Panc1 (cell line): ENCODE measurements at regions not wholly inside any gene's neighbourhood (a gene's known extent, or its start where the extent isn't known, plus 50 kb on each side); places are given as distances from the start of the nearest gene placed in this dataset.

Experiments used
- ATAC-seq: fragments of 200-7000 bp; cut with Tn5 transposase; 2 replicates; pipeline ENCODE4 v1.9.1; 2020; ENCODE audit warnings: mild to moderate bottlenecking, moderate library complexity
- BruUV-seq: library from RNA; stranded (reverse); fragments of 400-500 nt; replicated peaks from 2 replicates; lab custom pipeline; 2021; lab: Mats Ljungman, UMichigan
- CTCF ChIA-PET: fragments of 300-600 bp; sonication (Branson Sonifier 250); formaldehyde crosslinking; loops from one replicate; lab custom pipeline; 2022; ENCODE audit warnings: antibody characterized with exemption; lab: Charles Lee
- POLR2A ChIA-PET: fragments of 300-600 bp; sonication (Branson Sonifier 250); formaldehyde crosslinking; loops from one replicate; lab custom pipeline; 2022; ENCODE audit warnings: antibody characterized with exemption; lab: Charles Lee
- DNase-seq: peaks from one replicate; pipeline ENCODE4 v3.0.0-alpha.2; 2010; ENCODE audit warnings: low read depth, low spot score
- H3K27ac ChIP-seq: 2 replicates; pipeline ENCODE4 v1.5.1; 2011; ENCODE audit warnings: mild to moderate bottlenecking, low read length, inconsistent platforms
- H3K27me3 ChIP-seq: fragments of 200-500 bp; sonication (Bioruptor generic); 2 replicates; pipeline ENCODE4 v1.6.0; 2014; ENCODE audit warnings: low read length, inconsistent platforms; ENCODE audit not compliant: control insufficient read depth, insufficient read depth
- H3K36me3 ChIP-seq: fragments of 200-500 bp; sonication (Bioruptor generic); 2 replicates; pipeline ENCODE4 v1.5.1; 2014; ENCODE audit warnings: inconsistent platforms, mild to moderate bottlenecking, low read length, moderate library complexity; ENCODE audit not compliant: control insufficient read depth, insufficient read depth
- H3K4me1 ChIP-seq: 2 replicates; pipeline ENCODE4 v1.5.1; 2011; ENCODE audit warnings: inconsistent platforms, mild to moderate bottlenecking, low read length, moderate library complexity; ENCODE audit not compliant: control insufficient read depth, insufficient read depth
- H3K4me3 ChIP-seq, 2 experiments: 2 replicates each; pipeline ENCODE4 v1.5.1; 2011 to 2012; ENCODE audit warnings: low read depth in 2 of 2, low read length in 2 of 2, mild to moderate bottlenecking in 2 of 2, inconsistent platforms in 1 of 2, moderate library complexity in 1 of 2
- H3K9me3 ChIP-seq: fragments of 200-500 bp; sonication (Bioruptor generic); 2 replicates; pipeline ENCODE4 v1.5.1; 2014; ENCODE audit warnings: low read depth, mild to moderate bottlenecking, inconsistent platforms, low read length, moderate library complexity; ENCODE audit not compliant: control insufficient read depth, insufficient read depth
- POLR2AphosphoS5 ChIP-seq: IDR thresholded peaks from 2 replicates; pipeline ENCODE4 v1.6.1; 2012; ENCODE audit warnings: mild to moderate bottlenecking, low read depth, low read length, moderate library complexity
- SIN3A ChIP-seq: IDR thresholded peaks from 2 replicates; pipeline ENCODE4 v1.6.1; 2012; ENCODE audit warnings: low read depth, mild to moderate bottlenecking, low read length, moderate library complexity, borderline replicate concordance; ENCODE audit not compliant: insufficient read depth
- TCF7L2 ChIP-seq: IDR thresholded peaks from 2 replicates; pipeline ENCODE4 v1.6.1; 2011; ENCODE audit warnings: mild to moderate bottlenecking, low read depth, low read length, inconsistent platforms
- in situ Hi-C: cut with HindIII; loops from 2 replicates; pipeline ENCODE4 v1.10.0; 2016; ENCODE audit warnings: low sequenced_read_pairs, low pct_unique_long_range_greater_than_20kb
- intact Hi-C: fragments of 100-400 bp; cut with micrococcal nuclease; formaldehyde crosslinking; loops from one replicate; pipeline ENCODE4 v1.10.0; 2022; ENCODE audit not compliant: unreplicated experiment
- TF ChIP-seq, protein P1 (sequence below), 2 experiments: IDR thresholded peaks; 2 replicates each; pipeline ENCODE4 v1.6.1; 2011 to 2012; ENCODE audit warnings: low read depth in 2 of 2, control low read depth in 1 of 2, low read length in 1 of 2, mild to moderate bottlenecking in 1 of 2, moderate library complexity in 1 of 2; ENCODE audit not compliant: insufficient read depth in 1 of 2
- TF ChIP-seq, protein P2 (sequence below): fragments of 450-650 bp; IDR thresholded peaks from 2 replicates; pipeline ENCODE4 v1.5.1; 2017; ENCODE audit warnings: mild to moderate bottlenecking

DNA sequence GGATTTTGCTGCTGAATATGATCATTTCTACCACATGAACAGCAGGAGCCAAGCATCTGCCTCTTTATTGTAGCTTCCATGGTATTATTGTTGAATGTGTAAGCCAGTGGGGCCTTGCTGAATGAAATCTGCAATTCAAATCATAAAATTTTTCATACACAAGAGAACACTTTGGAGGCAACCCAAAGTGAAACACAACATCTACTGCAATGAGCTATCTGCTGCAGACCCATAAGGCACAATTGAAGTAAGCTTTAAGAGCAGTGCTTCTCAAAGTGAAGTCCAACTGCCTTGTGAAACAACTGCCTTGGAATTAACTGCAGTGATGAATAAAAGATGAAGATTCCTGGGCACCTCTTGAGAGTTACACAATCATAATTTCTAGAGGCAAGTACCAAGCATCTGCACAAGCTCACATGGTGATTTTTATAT is 626.3 kb upstream of the INTU start:
- TF ChIP-seq POLR2AphosphoS5 (no peak), TCF7L2 (no peak), SIN3A (no peak)
- TF ChIP-seq, protein P1, sequence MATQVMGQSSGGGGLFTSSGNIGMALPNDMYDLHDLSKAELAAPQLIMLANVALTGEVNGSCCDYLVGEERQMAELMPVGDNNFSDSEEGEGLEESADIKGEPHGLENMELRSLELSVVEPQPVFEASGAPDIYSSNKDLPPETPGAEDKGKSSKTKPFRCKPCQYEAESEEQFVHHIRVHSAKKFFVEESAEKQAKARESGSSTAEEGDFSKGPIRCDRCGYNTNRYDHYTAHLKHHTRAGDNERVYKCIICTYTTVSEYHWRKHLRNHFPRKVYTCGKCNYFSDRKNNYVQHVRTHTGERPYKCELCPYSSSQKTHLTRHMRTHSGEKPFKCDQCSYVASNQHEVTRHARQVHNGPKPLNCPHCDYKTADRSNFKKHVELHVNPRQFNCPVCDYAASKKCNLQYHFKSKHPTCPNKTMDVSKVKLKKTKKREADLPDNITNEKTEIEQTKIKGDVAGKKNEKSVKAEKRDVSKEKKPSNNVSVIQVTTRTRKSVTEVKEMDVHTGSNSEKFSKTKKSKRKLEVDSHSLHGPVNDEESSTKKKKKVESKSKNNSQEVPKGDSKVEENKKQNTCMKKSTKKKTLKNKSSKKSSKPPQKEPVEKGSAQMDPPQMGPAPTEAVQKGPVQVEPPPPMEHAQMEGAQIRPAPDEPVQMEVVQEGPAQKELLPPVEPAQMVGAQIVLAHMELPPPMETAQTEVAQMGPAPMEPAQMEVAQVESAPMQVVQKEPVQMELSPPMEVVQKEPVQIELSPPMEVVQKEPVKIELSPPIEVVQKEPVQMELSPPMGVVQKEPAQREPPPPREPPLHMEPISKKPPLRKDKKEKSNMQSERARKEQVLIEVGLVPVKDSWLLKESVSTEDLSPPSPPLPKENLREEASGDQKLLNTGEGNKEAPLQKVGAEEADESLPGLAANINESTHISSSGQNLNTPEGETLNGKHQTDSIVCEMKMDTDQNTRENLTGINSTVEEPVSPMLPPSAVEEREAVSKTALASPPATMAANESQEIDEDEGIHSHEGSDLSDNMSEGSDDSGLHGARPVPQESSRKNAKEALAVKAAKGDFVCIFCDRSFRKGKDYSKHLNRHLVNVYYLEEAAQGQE (IDR thresholded peaks at IDR 0.05; ENCODE audit: insufficient read depth in 1 of 2, low read depth in 2 of 2, low read length in 1 of 2), result no peak
- TF ChIP-seq, protein P2, sequence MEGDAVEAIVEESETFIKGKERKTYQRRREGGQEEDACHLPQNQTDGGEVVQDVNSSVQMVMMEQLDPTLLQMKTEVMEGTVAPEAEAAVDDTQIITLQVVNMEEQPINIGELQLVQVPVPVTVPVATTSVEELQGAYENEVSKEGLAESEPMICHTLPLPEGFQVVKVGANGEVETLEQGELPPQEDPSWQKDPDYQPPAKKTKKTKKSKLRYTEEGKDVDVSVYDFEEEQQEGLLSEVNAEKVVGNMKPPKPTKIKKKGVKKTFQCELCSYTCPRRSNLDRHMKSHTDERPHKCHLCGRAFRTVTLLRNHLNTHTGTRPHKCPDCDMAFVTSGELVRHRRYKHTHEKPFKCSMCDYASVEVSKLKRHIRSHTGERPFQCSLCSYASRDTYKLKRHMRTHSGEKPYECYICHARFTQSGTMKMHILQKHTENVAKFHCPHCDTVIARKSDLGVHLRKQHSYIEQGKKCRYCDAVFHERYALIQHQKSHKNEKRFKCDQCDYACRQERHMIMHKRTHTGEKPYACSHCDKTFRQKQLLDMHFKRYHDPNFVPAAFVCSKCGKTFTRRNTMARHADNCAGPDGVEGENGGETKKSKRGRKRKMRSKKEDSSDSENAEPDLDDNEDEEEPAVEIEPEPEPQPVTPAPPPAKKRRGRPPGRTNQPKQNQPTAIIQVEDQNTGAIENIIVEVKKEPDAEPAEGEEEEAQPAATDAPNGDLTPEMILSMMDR, result no peak
- H3K9me3 ChIP-seq, result no peaks in the 10 kb centered on the region
- H3K36me3 ChIP-seq, result no peaks in the 10 kb centered on the region
- DNase-seq (no peak), ATAC-seq (no peak)
- in situ Hi-C loops (no loop called here), intact Hi-C loops (no loop called here)
- POLR2A ChIA-PET, result no interaction called here
- no peaks in the 10 kb centered on the region for H3K4me1 ChIP-seq
- H3K27ac ChIP-seq, result no peak overlapping the region
- no peaks in the 10 kb centered on the region for H3K27me3 ChIP-seq
- H3K4me3 ChIP-seq, result no peak overlapping the region
- BruUV-seq, result no TSS peak
- CTCF ChIA-PET, result no interaction called here

DNA sequence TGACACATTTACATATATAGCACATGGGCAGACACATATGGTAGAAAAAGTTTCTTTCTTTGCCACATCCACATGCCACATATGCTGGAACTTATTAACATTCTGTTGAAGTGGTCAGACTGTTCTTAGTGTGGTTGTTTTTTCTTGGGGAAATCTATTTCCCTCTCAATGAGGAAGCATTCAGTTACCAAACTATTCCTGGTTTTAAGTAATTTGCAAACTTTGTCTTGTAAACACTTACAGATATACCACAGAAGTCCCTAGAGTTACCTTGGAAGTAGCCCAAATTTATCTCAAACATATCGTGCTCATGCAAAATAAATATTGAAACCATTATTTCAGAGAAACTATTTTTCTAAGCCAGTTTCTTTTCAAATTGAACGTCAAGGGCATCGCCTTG is 625.5 kb upstream of the INTU start:
- in situ Hi-C loops, result no loop called here
- TF ChIP-seq SIN3A, result no peak
- no peak for TF ChIP-seq TCF7L2
- TF ChIP-seq, protein P2, result no peak
- TF ChIP-seq, protein P1 (IDR thresholded peaks at IDR 0.05; ENCODE audit: insufficient read depth in 1 of 2, low read depth in 2 of 2, low read length in 1 of 2), result no peak
- no peak for TF ChIP-seq POLR2AphosphoS5
- DNase-seq (no peak), ATAC-seq (no peak)
- Histone ChIP-seq H3K27me3 (no peaks in the 10 kb centered on the region), H3K36me3 (no peaks in the 10 kb centered on the region), H3K4me3 (no peak overlapping the region), H3K4me1 (no peaks in the 10 kb centered on the region), H3K9me3 (no peaks in the 10 kb centered on the region), H3K27ac (no peak overlapping the region)
- ChIA-PET CTCF (no interaction called here), POLR2A (no interaction called here)
- no TSS peak for BruUV-seq
- intact Hi-C loops, result no loop called here
